NCI-H1694 treated with DMSO at 0.1 percent for 48 hours (cell line): ENCODE measurements at regions not wholly inside any gene's neighbourhood (a gene's known extent, or its start where the extent isn't known, plus 50 kb on each side); places are given as distances from the start of the nearest gene placed in this dataset.
A peak's percentile ranks its signal among the peaks of the same experiment; 100 is the strongest.

Experiments used
- DNase-seq: peaks from one replicate; lab custom pipeline; 2025; lab: John Stamatoyannopoulos, UW

DNA sequence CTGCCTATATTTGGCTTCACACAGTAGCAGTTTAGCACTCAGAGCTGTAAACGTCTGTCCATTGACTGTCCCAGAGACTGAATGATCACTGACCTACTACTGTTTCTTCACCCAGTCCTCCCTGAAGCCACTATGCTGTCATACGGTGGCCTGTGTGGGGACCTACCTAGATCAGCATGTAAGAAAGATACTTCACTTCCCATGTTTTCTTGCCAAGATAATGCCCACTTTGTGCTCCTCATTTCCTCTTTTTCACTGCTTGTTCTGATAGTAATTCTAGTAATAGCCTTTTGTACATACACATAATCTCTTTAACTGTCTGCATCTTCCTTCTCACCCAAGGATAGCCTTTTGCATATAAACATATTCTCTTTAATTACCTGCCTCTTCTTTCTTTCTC lies 109.9 kb upstream of the TIAM2 start:
- no peak for DNase-seq

DNA sequence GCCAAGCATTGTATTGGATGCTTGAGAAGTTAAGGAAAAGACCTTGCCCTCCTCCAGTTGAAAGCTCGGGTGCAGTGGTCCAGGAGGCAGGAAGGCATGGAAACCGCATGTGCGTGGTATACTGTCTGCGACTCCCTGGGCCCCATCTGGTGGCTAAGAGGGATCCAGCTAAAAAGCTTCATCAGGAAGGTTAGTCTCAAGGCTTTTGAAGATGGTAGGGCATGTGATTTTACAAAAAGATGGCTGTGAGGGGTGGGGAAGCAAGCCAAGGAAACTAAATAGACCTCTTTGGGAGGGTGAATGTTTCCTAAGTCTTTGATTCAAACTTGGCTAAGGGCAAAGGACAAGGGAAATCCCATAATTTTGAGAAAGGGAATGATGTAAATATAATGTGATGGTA lies 109.1 kb upstream of the TIAM2 start:
- DNase-seq: no peak

GRCh38 chr6:154886471-154886870 lies 108.6 kb upstream of the TIAM2 start:
- no peak for DNase-seq

DNA sequence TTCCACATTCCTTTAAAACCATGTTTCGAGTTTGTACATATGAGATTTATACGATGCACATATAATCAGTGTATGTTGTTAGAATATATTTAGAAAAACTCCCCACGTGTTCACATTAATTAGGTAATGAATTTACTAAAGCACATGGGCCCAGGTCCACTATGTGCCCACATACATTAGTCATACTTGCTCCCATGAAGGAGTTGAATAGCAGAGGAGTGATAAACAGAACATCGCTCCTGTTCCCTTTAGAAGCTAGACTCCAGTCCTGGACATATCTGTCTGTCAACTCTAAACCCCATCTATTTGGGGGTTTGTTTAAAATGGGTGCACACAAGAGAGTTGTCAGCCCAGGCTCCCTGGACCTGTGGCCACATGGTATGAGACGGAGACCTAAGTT lies 108.1 kb upstream of the TIAM2 start:
- DNase-seq: no peak

GRCh38 chr6:154888421-154889295 lies 106.5 kb upstream of the TIAM2 start:
- peak; percentile 26 for DNase-seq

DNA sequence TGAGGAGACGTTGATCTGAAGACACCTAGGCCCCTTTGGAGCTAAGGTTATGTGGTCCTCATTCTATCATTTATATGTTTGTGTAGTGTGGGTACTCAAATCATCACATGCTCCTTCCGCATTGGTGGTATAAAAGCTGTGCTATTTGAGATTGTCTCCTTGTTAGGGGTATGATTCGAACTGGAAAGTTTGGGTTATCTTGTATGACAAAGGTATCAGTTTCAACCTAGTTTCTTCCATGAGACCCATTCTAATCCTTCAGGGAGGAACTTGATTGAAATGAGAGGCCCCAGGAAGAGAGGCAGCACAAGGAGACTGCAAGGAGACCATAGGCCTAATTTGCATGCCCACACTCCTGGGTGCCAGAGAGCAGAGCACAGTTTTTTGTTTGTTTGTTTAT lies 104.2 kb upstream of the TIAM2 start:
- DNase-seq: no peak

DNA sequence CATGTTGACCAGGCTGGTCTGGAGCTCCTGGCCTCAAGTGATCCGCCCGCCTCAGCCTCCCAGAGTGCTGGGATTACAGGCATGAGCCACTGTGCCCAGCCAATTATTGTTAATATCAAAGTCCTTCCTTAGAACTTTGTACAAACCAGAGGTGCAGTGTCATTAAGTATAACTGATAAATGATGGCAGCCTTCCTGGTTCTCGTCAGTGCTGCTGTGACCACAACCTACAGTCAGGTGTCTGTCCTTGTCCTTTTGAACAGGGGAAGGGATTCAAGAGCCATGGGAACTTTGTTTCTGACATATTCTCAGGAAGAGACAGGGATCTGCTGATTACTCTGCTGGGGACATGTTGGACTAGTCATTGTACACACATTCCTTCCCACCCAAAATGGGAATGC lies 103.2 kb upstream of the TIAM2 start:
- no peak for DNase-seq

- DNase-seq: no peak
Observed at GRCh38 chr6:154893917-154894316, 101.2 kb upstream of the TIAM2 start.

- no peak for DNase-seq
Observed at GRCh38 chr6:154894902-154895301, 100.2 kb upstream of the TIAM2 start.

DNA sequence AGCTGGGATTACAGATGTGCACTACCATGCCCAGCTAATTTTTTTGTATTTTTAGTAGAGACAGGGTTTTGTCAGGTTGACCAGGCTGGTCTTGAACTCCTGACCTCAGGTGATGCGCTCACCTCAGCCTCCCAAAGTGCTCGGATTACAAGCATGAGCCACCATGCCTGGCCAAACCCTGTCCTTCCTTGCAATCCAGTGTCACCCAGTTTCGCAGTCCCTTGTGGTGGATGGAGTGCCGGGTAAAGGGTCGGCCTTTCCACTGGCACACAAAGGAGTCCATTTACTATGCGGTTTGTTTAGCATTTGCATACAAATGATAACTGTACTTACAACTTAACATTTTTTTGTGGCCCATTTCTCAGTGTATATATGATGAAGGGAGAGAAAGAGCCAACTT lies 99.3 kb upstream of the TIAM2 start:
- DNase-seq: no peak

GRCh38 chr6:154898821-154899220 lies 96.3 kb upstream of the TIAM2 start:
- DNase-seq: no peak

DNA sequence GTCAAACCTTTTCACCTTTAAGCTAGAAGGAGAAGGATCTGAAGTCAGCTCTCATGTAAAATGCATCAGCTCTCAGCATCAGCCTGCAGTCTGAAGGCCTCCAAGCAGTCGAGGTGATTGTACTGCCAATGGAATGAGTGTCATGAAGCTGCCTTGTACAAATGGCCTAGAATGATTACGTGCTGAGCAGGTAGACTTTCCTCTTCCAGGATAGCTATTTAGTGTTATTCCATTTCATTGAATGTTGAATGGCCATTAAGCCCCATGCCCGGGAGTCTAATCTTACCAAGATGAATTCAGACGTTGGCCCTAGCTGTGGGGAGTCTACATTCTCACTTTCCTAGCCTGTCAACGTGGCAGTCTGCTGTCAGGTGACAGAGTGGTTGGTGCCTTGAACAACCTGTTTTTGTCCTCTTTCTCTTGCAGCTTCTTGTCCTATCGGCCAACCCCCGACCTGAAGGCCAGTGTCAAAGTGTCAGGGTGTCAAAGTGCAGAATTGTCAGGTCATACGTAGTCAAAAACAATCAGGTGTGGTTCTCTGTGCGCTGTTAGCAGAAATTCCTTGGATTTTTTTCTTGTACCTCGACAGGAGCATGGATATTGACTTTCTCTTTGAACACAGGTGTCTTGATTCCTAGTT lies 95.2 kb upstream of the TIAM2 start:
- no peak for DNase-seq

DNA sequence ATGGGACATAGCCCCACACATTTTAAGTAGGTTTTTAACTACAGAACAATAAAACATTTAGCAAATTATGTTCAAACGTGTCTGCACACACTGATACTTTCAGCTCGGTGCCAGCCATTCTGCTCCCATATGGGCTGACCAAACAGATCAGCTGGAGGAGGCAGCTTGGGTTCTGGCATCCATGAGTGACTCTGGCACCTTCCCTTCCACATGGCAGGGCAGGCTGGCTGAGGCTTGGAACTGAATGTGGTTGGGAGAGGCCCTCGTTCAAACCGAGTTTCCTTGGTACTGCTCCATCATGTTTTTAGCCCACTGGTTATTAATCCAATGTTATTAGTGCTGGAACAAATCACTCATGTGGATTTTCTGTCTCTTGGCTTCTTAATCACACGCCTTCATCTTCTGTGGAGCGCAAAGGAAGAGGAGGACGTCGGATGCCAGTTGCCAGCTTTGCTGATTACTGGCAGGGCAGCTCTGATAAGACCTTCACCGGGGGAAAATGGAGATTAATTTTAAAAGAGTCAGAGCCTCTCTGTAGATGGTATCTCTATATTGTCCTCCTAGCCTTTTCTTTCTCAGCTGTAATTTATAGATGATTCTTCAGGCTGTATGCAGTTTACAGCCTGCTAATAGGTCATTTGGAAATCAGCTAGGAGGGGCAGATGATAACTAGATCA lies 93.1 kb upstream of the TIAM2 start:
- peak; percentile 58 for DNase-seq

- DNase-seq: no peak
Observed at GRCh38 chr6:154907291-154907690, 87.8 kb upstream of the TIAM2 start.

DNA sequence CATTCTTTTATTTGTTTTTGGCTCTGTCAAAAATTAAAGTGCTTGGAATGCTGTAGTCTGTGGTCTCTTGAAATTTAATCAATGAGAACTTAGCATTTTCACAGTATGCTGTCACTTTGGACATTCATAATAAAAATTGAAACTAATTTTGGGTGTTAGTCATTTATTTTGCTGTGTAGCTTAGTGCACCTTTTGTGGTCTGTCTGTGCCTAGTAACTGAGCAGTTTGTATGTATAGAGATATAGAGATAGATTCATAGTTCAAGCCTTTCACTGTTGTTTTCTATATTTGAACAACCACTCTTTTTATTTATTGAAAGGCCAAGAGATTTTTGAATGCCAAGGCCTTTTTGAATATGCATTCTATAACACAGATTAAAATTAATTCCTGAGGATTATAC lies 86.4 kb upstream of the TIAM2 start:
- DNase-seq: no peak

DNA sequence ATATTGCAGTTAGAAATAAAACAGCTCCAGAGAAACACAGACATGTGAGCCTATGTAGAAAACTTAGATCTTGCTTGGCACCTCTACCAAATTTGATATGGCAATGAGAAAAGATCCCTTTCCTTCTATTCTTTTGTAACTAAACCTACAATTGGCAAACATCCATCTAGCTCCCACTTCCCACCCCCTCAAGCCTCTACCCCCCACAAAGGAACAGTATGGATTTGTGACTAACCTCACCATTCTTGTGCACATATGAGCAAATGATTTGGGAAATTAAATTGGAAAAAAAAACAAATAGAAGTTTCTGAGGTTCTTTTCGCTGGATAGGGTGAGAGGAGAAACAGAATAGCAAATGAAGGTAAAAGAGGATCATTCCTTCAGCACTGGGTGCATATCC lies 85.8 kb upstream of the TIAM2 start:
- DNase-seq: no peak

GRCh38 chr6:154909821-154910220 lies 85.3 kb upstream of the TIAM2 start:
- DNase-seq: no peak

DNA sequence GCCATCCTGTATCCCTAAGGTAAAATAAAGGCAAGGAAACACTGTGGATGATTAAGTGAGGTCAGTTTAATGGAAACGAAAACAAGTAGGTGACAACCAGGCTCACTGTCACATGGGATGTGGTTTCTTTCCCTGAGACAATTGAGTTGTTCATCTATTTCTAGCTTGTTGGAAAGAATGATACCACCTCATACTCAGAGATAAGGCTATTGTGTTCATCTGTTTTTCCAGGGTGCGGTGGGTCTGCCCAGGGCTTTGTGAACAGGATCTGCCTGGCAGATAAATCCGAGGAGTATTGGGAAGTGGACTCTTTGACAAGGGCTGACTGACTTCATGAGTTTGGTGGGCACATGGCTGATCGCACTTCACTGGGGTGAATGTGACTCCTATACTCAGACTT lies 80.8 kb upstream of the TIAM2 start:
- DNase-seq: no peak

DNA sequence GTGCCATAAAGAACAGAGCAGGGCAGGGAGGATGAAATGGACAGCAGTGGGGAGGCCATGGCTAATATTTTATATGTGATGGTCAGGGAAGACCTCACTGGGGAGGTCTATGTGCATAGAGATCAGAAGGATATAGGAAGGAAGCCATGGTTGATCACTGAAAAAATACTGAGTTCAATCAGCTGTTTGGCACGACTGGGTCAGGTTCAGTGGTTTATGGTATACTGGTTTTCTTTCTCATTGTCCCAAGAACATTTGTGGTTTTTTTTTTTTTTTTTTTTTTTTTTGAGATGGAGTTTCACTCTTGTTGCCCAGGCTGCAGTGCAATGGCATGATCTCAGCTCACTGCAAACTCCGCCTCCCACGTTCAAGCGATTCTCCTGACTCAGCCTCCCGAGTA lies 78.3 kb upstream of the TIAM2 start:
- no peak for DNase-seq

DNA sequence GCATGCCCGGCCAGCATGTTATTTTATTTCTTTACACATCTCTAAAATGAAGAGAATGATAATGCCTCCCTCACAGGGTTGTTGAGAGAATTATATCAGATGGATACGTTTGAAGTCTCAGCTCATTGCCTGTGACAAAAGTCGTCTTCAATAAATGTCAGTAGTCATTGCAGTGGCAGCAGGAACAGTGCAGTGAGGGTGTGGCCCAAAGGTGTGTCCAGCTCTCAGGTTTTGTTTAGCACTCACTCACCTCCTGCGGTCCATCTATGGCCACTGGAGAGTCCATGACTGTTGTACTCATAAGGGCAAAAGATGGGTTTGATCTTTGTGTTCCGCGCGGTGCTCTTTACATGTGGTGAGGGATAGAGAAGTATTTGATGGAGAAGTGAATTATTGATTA lies 77.2 kb upstream of the TIAM2 start:
- DNase-seq: no peak

DNA sequence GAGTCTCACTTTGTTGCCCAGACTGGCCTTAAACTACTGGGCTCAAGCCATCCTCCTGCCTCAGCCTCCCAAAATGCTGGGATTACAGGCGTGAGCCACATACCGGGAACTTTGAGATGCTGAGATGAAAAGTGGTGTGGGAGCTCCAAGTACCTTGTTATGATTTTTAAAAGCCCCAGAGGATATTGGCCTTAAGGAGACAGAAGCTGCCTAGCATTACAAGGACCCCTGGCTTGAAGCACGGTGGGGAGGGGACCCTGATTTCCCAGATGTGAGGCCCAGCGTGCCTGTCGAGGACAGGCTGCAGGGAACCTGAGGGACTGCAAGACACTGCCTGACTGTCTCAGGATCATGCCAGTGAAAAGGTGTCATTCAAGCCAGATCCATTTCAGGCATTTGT lies 75.3 kb upstream of the TIAM2 start:
- DNase-seq: no peak

GRCh38 chr6:154920495-154921200 lies 74.5 kb upstream of the TIAM2 start:
- no peak for DNase-seq

DNA sequence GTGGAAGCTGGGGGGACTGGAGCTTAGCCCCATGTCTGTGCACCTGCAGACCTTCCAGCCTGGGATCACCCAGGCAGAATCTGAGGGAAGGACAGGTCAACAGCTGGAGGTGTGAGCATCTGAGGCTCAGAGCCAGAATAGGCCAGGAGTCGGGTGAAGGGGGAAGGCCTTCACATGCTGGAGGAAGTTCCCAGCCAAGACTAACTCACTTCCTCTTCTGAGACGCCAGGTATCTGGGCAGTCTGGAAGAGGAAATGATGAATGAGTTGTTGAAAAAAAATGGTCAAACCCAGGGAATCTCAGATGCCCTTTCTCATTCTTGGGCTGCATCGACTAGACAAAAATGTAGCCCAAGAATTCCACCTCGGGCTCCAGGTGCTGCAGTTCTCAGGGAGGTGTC lies 73.6 kb upstream of the TIAM2 start:
- DNase-seq: no peak
